Large intestine (tissue), 3 donors: ENCODE measurements at regions not wholly inside any gene's neighbourhood (a gene's known extent, or its start where the extent isn't known, plus 50 kb on each side); places are given as distances from the start of the nearest gene placed in this dataset.

Experiments used
- DNase-seq, 2 donors: peaks; one replicate each; pipeline versions ENCODE4 v3.0.0 to v3.0.0-alpha.2; 2013
- H3K27ac ChIP-seq: one replicate; pipeline ENCODE4 v1.5.1; 2013; ENCODE audit warnings: low read length
- H3K27me3 ChIP-seq: 2 replicates; pipeline ENCODE4 v1.6.1; 2013; ENCODE audit warnings: low read length; ENCODE audit not compliant: control insufficient read depth, insufficient read depth
- H3K36me3 ChIP-seq: 2 replicates; pipeline ENCODE4 v1.6.1; 2013; ENCODE audit warnings: low read length; ENCODE audit not compliant: control insufficient read depth, insufficient read depth
- H3K4me1 ChIP-seq: one replicate; pipeline ENCODE4 v1.6.1; 2013; ENCODE audit warnings: low read length; ENCODE audit not compliant: control insufficient read depth, insufficient read depth
- H3K4me3 ChIP-seq: one replicate; pipeline ENCODE4 v1.5.1; 2013; ENCODE audit warnings: low read length
- H3K9me3 ChIP-seq: one replicate; pipeline ENCODE4 v1.6.1; 2013; ENCODE audit warnings: mild to moderate bottlenecking, low read depth, low read length, moderate library complexity; ENCODE audit not compliant: control insufficient read depth
- WGBS: methylation state at CpG from one replicate; pipeline ENCODE4 v1.1.5; 2013; ENCODE audit warnings: low lambda C conversion rate; ENCODE audit not compliant: insufficient coverage; 5-methylcytosine and 5-hydroxymethylcytosine counted together

- WGBS: 100% methylated on average over 1 of the region's 1 CpG
- no peak overlapping the region for H3K27ac ChIP-seq
- H3K9me3 ChIP-seq: no peaks in the 10 kb centered on the region
- no peak for DNase-seq
- no peaks in the 10 kb centered on the region for H3K4me1 ChIP-seq
- no peaks in the 10 kb centered on the region for H3K36me3 ChIP-seq
- no peak overlapping the region for H3K4me3 ChIP-seq
- no peaks in the 10 kb centered on the region for H3K27me3 ChIP-seq
Measured at GRCh38 chr1:209277662-209278061, 305.9 kb upstream of the CAMK1G start.

DNA sequence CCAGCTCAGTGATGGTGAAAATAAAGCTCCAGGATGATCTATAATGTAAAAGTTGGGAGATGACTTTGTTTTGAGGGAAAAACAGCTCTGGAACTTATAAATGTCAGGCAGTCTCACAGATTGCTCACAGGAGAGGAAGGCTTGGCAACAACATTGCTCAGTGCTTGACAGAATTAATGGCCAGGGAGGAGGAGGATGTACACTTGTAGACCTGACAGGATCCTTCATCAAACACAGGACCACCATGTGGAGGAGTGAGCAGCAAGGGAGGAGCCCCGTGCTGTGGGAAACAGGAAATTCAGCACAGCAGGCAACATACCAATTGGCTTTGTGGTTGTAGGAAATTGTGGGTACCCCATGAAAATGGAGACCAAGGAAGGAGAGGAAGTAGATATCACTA is 291.8 kb upstream of the CAMK1G start:
- no peak for DNase-seq
- Histone ChIP-seq H3K27ac (no peak overlapping the region), H3K36me3 (no peaks in the 10 kb centered on the region), H3K9me3 (no peaks in the 10 kb centered on the region), H3K27me3 (peaks cover 14% of the 10 kb centered on the region), H3K4me3 (no peak overlapping the region), H3K4me1 (no peaks in the 10 kb centered on the region)
- 50% methylated on average over 1 of the region's 1 CpG for WGBS

- Histone ChIP-seq H3K9me3 (no peaks in the 10 kb centered on the region), H3K4me3 (no peak overlapping the region), H3K36me3 (no peaks in the 10 kb centered on the region), H3K27ac (no peak overlapping the region), H3K4me1 (no peaks in the 10 kb centered on the region), H3K27me3 (peaks cover 15% of the 10 kb centered on the region)
- 90% methylated on average over 2 of the region's 7 CpGs for WGBS
- no peak for DNase-seq
Measured at GRCh38 chr1:209302779-209303568, 280.5 kb upstream of the CAMK1G start.

DNA sequence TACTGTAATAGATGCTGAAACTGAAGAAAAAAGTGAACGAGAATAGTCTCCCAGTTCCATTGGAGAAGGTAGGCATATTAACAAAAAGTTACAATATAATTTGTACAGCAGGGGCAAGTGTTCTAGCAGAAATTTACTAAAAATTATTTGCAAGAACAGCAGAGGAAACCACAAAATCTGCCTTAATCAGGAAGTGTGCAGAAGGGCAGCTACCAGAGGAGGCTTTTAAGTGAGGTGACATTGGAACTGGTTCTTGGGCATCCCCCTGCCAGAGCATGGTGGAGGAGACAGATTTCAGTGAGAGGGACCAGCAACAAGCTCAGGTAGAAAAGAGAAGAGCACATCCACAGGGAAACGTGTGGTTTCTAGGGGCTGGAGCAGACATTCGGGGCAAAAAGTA is 279.3 kb upstream of the CAMK1G start:
- 100% methylated on average over 1 of the region's 3 CpGs for WGBS
- H3K4me1 ChIP-seq: no peaks in the 10 kb centered on the region
- no peak overlapping the region for H3K4me3 ChIP-seq
- peaks cover 15% of the 10 kb centered on the region for H3K27me3 ChIP-seq
- no peak overlapping the region for H3K27ac ChIP-seq
- H3K9me3 ChIP-seq: no peaks in the 10 kb centered on the region
- DNase-seq: no peak
- H3K36me3 ChIP-seq: no peaks in the 10 kb centered on the region

GRCh38 chr1:209305221-209305954 is 278.1 kb upstream of the CAMK1G start:
- Histone ChIP-seq H3K27me3 (peaks cover 15% of the 10 kb centered on the region), H3K36me3 (no peaks in the 10 kb centered on the region), H3K27ac (no peak overlapping the region), H3K4me1 (no peaks in the 10 kb centered on the region), H3K9me3 (no peaks in the 10 kb centered on the region), H3K4me3 (no peak overlapping the region)
- WGBS: no CpG with 5 or more reads among the region's 4 CpGs
- DNase-seq: no peak

DNA sequence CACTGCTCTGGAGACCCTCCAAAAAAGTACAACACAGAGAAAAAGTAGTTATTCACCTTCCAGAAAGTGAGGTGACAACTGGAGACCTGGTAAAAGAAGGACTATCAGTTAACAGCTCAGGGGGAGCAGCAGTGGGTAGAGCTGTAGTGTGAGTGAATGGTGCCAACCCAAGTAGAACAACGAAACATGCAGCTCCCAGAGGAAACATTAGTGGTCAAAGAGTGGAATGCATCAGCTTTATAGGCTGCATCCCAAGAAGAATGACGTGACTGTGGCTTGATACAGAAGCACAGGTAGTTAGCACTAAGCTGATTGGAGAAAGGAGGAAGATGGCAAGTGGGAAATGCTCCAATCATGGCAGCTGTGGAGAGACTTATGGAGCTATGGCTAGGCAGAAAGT is 275.7 kb upstream of the CAMK1G start:
- H3K4me3 ChIP-seq: no peak overlapping the region
- no peaks in the 10 kb centered on the region for H3K4me1 ChIP-seq
- no CpG with 5 or more reads among the region's 2 CpGs for WGBS
- peaks cover 15% of the 10 kb centered on the region for H3K27me3 ChIP-seq
- H3K9me3 ChIP-seq: no peaks in the 10 kb centered on the region
- H3K27ac ChIP-seq: no peak overlapping the region
- no peak for DNase-seq
- H3K36me3 ChIP-seq: no peaks in the 10 kb centered on the region

GRCh38 chr1:209309198-209309597 is 274.3 kb upstream of the CAMK1G start:
- no peak overlapping the region for H3K4me3 ChIP-seq
- H3K27ac ChIP-seq: no peak overlapping the region
- peaks cover 13% of the 10 kb centered on the region for H3K27me3 ChIP-seq
- no peaks in the 10 kb centered on the region for H3K9me3 ChIP-seq
- H3K4me1 ChIP-seq: no peaks in the 10 kb centered on the region
- no peak for DNase-seq
- WGBS: 83% methylated on average over 1 of the region's 2 CpGs
- H3K36me3 ChIP-seq: no peaks in the 10 kb centered on the region

GRCh38 chr1:209311770-209312169 is 271.7 kb upstream of the CAMK1G start:
- DNase-seq: no peak
- peaks cover 10% of the 10 kb centered on the region for H3K27me3 ChIP-seq
- H3K4me1 ChIP-seq: no peaks in the 10 kb centered on the region
- 80% methylated on average over 1 of the region's 3 CpGs for WGBS
- no peaks in the 10 kb centered on the region for H3K36me3 ChIP-seq
- H3K9me3 ChIP-seq: no peaks in the 10 kb centered on the region
- H3K4me3 ChIP-seq: no peak overlapping the region
- H3K27ac ChIP-seq: no peak overlapping the region

GRCh38 chr1:209316929-209317328 is 266.6 kb upstream of the CAMK1G start:
- DNase-seq: no peak
- no peak overlapping the region for H3K27ac ChIP-seq
- no peaks in the 10 kb centered on the region for H3K9me3 ChIP-seq
- no peaks in the 10 kb centered on the region for H3K4me1 ChIP-seq
- no peak overlapping the region for H3K4me3 ChIP-seq
- H3K27me3 ChIP-seq: peaks cover 7% of the 10 kb centered on the region
- no peaks in the 10 kb centered on the region for H3K36me3 ChIP-seq

DNA sequence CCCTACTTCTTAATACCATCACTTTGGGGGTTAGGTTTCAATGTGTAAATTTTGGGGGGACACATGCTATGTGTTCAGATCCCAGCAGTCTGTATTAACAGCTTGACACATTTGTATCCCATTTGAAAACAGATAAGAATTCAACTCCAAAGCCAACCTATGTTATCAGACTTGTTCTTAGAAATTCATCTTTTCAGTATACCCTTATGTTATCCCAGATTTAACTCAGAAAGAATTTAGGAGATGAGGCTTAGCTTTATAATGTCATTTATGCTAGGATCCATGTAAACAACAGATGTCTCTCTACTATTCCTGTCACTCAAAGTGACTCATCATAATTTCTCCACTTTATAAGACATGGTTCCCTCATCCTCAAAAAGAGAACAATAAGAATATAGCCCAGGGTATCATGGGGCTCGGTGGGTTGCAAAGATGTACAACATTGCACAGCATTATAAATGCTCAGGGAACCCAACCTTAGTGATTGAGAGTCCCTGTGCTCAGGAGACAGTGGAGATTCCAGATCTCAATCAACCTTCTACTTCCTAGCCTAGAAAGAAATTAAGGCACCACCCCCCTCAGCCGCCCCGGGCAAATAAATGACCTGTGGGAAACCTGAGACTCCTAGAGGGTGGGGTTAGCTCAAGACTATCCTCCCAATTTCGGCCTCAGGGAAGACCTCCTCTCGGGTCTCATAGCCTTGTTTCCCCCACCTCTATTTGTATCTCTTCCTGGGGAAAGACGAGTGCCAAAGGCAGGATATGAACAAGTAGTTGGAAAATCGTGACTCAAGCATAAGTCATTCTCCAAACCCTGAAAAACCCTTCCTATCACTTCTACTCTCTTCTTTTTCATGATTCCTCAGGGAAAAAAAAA is 265.1 kb upstream of the CAMK1G start:
- no peak for DNase-seq
- no peaks in the 10 kb centered on the region for H3K9me3 ChIP-seq
- no peaks in the 10 kb centered on the region for H3K36me3 ChIP-seq
- no peak overlapping the region for H3K4me3 ChIP-seq
- WGBS: 100% methylated on average over 1 of the region's 7 CpGs
- no peaks in the 10 kb centered on the region for H3K4me1 ChIP-seq
- H3K27ac ChIP-seq: no peak overlapping the region
- H3K27me3 ChIP-seq: peaks cover 5% of the 10 kb centered on the region
